ENCODE measurements at regions not wholly inside any gene's neighbourhood (a gene's known extent, or its start where the extent isn't known, plus 50 kb on each side); places are given as distances from the start of the nearest gene placed in this dataset.

DNA sequence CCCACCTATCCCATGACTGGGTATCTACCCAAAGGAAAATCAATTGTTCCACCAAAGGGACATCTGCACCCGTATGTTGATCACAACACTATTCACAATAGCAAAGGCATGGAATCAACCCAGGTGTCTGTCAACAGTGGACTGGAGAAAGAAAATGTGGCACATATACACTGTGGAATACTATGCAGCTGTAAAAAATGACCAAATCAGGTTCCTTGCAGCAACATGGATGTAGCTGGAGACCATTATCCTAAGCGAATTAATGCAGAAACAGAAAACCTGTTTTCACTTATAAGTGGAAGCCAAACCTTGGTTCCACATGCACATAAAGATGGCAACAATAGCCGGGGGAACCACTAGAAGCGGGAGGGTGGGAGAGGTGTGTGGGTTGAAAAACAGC lies 228.6 kb downstream of the UQCRFS1 start:
- Histone ChIP-seq H3K9me3 (no peaks in the 10 kb centered on the region), H3K27me3 (peaks cover 0 to 9% (median 0%) of the 10 kb centered on the region in 9 donors), H3K4me3 (no peak overlapping the region), H3K36me3 (no peaks in the 10 kb centered on the region), H3K4me1 (no peaks in the 10 kb centered on the region), H3K27ac (no peak overlapping the region)
- ATAC-seq = no peak
- WGBS, 4 donors = 90 to 95% (median 92%) methylated on average over 4 of the region's 4 CpGs
- intact Hi-C loops (cut with DNase I) = loop anchor here in 1 of 10 donors (10.0 kb wide), 1 partner anchor 250 kb away; no protein-coding TSS in a partner anchor
- TF ChIP-seq, protein P1, sequence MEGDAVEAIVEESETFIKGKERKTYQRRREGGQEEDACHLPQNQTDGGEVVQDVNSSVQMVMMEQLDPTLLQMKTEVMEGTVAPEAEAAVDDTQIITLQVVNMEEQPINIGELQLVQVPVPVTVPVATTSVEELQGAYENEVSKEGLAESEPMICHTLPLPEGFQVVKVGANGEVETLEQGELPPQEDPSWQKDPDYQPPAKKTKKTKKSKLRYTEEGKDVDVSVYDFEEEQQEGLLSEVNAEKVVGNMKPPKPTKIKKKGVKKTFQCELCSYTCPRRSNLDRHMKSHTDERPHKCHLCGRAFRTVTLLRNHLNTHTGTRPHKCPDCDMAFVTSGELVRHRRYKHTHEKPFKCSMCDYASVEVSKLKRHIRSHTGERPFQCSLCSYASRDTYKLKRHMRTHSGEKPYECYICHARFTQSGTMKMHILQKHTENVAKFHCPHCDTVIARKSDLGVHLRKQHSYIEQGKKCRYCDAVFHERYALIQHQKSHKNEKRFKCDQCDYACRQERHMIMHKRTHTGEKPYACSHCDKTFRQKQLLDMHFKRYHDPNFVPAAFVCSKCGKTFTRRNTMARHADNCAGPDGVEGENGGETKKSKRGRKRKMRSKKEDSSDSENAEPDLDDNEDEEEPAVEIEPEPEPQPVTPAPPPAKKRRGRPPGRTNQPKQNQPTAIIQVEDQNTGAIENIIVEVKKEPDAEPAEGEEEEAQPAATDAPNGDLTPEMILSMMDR (IDR thresholded peaks at IDR 0.05) = no peak
- no peak for TF ChIP-seq POLR2A (IDR thresholded peaks at IDR 0.05)
- no peak for DNase-seq

DNA sequence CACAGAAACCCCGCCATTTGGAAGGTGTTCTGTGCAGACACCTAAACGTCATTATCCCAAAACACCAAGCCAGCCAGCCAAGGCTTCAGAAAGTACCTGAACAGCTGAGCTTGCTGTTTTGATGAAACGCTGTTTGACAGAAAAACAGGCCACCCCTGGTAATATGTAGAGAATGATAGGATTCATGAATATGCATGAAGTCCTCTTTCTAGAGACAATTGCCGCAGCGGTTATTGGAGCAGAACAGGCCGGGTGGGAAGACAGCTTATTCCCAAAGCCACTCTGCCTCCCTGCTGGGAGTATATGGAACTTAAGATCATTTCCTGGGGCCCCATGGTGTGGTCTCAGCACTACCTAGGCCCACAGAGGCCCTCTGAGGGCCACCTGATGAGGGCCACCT lies 229.5 kb downstream of the UQCRFS1 start:
- H3K36me3 ChIP-seq = no peaks in the 10 kb centered on the region
- H3K9me3 ChIP-seq = no peaks in the 10 kb centered on the region
- no peak for TF ChIP-seq POLR2A (IDR thresholded peaks at IDR 0.05)
- TF ChIP-seq, protein P1 (IDR thresholded peaks at IDR 0.05) = no peak
- no peak overlapping the region for H3K27ac ChIP-seq
- no peaks in the 10 kb centered on the region for H3K4me1 ChIP-seq
- WGBS, 4 donors = 82 to 89% (median 88%) methylated on average over 6 of the region's 6 CpGs
- H3K4me3 ChIP-seq = no peak overlapping the region
- no peak for DNase-seq
- intact Hi-C loops (cut with DNase I) = loop anchor here in 1 of 10 donors (10.0 kb wide), 1 partner anchor 249 kb away; no protein-coding TSS in a partner anchor
- peaks cover 0 to 9% (median 0%) of the 10 kb centered on the region in 9 donors for H3K27me3 ChIP-seq
- ATAC-seq = no peak

DNA sequence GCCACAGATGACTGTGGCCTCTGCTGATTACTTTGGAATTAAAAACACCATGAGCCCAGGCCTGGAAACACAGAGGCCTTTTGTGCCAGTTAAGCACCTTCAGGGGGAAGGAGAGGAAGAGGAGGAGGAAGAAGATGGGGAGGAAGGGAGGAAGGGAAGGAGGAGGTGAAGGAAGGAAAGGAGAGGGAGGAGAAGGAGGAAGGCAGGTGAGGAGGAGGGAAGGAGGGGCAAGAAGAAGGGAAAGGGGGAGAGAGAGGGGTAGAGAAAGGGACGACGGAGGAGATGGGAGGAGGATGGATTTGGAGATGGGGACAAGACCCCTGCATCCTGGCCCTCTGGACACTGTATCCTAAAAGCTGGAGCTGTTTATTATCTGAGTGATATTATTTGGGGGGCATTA lies 231.0 kb downstream of the UQCRFS1 start:
- no peak for ATAC-seq
- DNase-seq = no peak
- Histone ChIP-seq H3K4me3 (no peak overlapping the region), H3K4me1 (no peaks in the 10 kb centered on the region), H3K36me3 (no peaks in the 10 kb centered on the region), H3K27ac (no peak overlapping the region), H3K27me3 (peaks cover 0 to 9% (median 0%) of the 10 kb centered on the region in 9 donors), H3K9me3 (no peaks in the 10 kb centered on the region)
- intact Hi-C loops (cut with DNase I) = loop anchor here in 1 of 10 donors (10.0 kb wide), 1 partner anchor 247 kb away; no protein-coding TSS in a partner anchor
- 69 to 80% (median 77%) methylated on average over 2 of the region's 2 CpGs for WGBS, 4 donors
- TF ChIP-seq, protein P1 (IDR thresholded peaks at IDR 0.05) = no peak
- TF ChIP-seq POLR2A (IDR thresholded peaks at IDR 0.05) = no peak

DNA sequence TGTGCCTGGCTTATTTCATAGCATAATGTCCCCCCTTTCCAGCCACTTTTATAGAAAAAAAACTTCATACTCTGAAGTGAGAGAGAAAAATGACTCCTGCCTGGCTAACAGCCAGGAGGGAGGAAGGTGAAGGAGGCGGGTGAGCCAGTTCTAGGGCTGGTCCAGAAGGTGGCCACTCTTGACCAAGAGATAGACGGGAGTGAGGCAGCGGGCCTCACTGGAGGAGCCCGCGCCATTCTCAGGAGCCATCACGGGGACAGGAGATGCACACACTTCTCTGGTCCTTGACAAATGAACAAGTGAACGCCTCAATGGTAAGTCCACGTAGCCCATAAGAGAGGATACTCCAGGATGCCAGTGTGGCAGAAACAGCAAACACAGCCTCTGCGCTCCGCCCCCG lies 231.4 kb downstream of the UQCRFS1 start:
- no peak for TF ChIP-seq POLR2A (IDR thresholded peaks at IDR 0.05)
- TF ChIP-seq, protein P1 (IDR thresholded peaks at IDR 0.05) = no peak
- H3K4me1 ChIP-seq = no peaks in the 10 kb centered on the region
- peaks cover 0 to 9% (median 0%) of the 10 kb centered on the region in 9 donors for H3K27me3 ChIP-seq
- no peak overlapping the region for H3K27ac ChIP-seq
- intact Hi-C loops (cut with DNase I) = loop anchor here in 1 of 10 donors (10.0 kb wide), 1 partner anchor 247 kb away; no protein-coding TSS in a partner anchor
- ATAC-seq (no peak), DNase-seq (no peak)
- no peak overlapping the region for H3K4me3 ChIP-seq
- WGBS, 4 donors = 81 to 86% (median 83%) methylated on average over 9 to 11 of the region's 11 CpGs
- H3K9me3 ChIP-seq = no peaks in the 10 kb centered on the region
- H3K36me3 ChIP-seq = no peaks in the 10 kb centered on the region

All from heart left ventricle (tissue), 16 donors.